ENCODE measurements at regions not wholly inside any gene's neighbourhood (a gene's known extent, or its start where the extent isn't known, plus 50 kb on each side); places are given as distances from the start of the nearest gene placed in this dataset.

DNA sequence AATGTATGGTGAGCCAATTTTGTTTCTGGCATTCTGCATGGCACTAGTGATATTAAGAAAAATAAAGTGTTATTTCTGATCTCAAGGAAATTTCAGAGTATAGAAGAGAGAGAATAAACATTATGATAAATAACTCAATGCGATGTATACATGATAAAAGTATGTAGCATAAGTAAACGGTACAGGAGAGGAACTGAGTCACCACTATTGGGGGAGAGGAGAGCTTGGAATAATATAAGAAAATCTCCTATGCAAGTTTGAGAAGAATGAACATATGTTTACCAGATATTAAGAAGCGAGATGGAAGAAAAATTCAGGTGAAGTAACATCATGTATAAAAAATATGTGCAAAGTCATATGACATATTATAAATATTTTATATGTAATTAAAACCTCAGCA, 1230.3 kb upstream of the CITED2 start:
- DNase-seq: no peak

GRCh38 chr6:140602431-140603248, 1228.2 kb upstream of the CITED2 start:
- no peak for DNase-seq

DNA sequence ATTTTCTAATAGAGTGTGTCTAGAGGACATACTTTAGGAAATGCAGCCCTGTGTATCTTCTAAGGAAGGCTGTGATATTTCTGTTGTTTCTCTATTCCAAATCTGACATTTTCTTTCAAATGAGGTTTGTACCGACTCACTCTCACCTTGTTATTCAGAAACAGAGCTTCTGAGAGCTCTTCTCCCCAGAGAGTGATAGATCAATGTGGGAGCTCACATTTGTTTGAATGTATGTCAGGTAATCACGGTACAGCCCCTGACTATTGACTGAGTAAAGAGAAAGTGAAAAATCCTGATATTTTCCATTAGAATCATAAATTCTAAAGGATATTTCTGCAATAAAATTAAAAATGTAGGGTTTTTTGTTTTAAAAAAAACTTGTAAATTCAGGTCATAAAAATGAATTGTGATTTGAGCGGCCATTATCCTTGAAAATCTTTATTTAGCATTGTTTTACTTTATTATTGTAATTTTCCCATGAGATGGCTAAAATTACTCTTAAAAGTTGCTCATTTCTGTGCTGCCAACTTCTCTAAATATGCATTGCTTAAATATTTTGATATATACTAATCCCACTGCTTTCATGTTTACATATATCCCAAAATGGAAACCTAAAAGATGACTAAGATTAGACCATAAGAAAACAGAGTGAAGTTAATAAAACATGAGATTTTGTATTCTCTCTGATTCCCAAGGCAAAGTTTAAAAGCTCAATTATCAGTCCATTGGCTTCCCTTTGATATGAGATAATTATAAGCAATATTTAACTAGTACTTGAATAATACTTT, 1226.8 kb upstream of the CITED2 start:
- DNase-seq: no peak

DNA sequence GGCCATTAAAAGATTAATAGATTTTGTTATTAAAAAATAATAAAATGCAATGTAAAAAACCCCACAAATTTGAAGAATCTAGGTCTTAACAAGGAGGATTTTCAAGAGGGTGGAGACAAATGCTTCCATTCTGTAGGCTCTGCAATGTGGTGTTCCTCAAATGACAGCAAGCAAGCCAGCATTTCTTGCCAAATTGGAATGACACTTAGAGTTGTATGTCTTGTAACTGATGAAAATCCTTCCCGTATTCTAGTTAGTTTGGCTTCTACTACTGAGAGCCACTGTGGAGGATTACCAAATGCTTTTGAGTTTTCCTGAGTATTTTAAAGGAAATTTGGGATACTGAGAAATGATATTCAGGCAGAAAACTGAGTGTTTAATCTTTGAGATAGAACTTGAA, 1225.5 kb upstream of the CITED2 start:
- DNase-seq: no peak

DNA sequence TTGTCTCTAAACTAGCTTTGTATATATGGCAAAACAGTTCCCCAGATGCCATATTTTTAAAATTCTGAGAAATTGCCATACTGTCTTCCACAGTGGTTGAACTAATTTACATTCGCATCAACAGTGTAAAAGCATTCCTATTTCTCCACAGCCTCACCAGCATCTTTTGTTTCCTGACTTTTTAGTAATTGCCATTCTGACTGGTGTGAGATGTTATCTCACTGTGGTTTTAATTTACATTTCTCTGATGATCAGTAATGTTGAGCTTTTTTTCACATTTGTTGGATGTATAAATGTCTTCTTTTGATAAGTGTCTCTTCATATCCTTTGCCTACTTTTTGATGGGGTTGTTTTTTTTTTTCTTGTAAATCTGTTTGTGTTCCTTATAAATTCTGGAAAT, 1222.7 kb upstream of the CITED2 start:
- no peak for DNase-seq

DNA sequence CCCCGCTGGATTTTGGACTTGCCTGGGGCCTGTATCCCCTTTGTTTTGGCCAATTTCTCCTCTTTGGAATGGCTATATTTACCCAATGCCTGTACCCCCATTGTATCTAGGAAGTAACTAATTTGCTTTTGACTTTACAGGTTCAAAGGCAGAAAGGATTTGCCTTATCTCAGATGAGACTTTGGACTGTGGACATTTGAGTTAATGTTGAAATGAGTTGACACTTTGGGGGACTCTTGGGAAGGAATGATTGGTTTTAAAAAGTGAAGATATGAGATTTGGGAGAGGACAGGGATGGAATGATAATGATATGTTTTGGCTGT, 1220.3 kb upstream of the CITED2 start:
- DNase-seq: no peak

- DNase-seq: no peak
Measured at GRCh38 chr6:140592877-140593276, 1218.4 kb upstream of the CITED2 start.

- DNase-seq: no peak
Measured at GRCh38 chr6:140590641-140591040, 1216.2 kb upstream of the CITED2 start.

- DNase-seq: no peak
Measured at GRCh38 chr6:140586426-140587061, 1212.1 kb upstream of the CITED2 start.

DNA sequence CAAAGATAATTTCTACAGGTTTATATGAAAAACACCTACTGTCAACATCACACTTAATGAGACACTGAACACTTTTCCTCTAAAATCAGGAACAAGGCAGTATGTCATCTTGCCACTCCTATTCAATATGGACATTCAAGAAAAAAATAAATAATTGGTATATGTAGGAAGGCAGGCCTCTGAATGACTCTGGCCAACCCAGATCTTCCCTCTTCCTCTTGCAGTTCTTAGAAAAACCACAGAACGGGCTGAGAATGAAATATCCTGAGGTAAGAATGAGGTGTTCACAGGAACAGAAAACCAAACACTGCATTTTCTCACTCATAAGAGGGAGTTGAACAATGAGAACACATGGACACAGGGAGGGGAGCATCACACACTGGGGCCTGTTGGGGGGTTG, 1207.2 kb upstream of the CITED2 start:
- DNase-seq: no peak

DNA sequence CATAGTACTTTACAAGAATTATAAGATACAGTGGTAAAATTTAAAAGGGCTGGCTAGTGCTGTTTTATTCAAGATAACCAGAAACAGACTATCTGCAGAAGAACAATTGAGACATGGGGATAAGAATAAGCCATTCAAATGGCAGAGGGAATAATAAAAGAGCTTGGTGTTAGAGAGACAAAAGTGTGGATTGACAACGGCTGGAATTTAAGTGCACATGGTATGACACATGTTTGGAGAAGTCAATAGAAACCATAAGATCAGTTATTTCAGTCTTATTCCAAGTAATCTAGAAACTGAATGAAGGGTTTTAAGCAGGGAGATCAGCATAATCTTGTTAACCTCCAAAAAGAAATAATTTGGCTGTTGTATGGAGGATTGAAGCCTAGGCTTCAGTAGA, 1205.5 kb upstream of the CITED2 start:
- no peak for DNase-seq

DNA sequence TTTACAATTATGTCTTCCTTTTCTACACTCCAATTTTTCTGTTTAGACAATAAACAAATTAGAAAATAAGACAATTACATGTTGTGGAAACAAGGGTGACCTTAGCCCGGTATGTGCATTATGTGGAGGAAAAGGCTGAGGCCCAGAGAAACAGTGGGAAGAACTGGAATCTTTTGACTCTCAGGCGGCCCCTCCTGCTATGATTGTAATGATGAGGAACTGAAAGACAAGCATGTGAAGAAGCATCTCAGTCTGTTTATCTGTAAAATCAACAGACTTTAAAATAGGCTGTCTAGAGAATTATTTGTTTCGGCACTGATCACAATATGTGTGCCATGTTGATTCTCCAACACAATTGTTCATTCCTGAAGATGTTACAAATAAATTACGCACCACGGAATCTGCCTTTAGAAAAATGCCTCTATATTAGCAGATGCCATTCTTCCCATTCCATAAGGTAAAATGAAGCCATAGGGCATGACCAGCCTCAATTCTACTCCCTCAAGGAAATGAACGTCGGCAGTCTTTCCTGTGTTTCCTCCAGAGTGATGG, 1201.6 kb upstream of the CITED2 start:
- DNase-seq: no peak

DNA sequence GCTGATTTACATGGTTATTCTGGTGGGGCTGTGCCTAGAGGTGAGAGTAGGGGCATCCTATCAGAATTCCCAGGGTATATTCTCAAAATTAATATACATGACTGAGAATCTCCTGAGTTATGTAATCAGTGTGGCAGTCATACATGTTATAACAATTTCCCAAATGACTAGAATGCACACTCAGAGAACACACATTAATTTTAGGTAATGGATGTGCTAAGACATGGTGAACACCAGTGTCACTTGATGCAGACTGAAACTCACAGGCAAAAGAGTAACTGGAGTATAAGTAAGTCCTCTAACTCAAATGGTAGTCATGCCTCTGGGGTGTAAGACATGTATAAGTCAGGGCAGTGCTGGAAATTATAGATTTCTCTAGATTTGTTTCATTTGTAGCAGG, 1198.4 kb upstream of the CITED2 start:
- no peak for DNase-seq

GRCh38 chr6:140572129-140572528, 1197.7 kb upstream of the CITED2 start:
- DNase-seq: peak; percentile 84

- no peak for DNase-seq
Measured at GRCh38 chr6:140571145-140571544, 1196.7 kb upstream of the CITED2 start.

- no peak for DNase-seq
Measured at GRCh38 chr6:140567466-140567865, 1193.0 kb upstream of the CITED2 start.

DNA sequence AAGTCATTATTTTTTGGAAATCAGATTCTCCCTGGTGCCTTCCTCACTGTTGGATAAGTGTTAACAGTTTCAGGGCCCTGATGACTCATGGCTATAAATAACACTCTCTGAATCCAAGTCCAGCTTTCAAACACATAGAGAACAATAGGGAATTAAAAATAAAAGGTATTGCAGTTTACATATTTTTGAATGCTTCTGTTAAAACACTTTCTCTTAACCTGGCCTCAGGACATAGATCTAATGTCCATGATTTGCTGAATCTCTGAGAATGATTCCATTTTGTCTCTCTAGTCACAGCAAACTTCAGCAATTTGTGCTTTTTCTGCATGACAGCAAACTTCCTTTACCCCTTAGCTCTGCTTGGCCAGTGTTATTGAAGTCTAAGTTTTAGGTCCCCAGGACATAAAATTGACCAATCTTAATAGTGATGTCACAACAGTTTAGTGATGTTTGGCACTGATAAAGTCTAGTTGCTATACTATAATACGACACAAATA, 1192.4 kb upstream of the CITED2 start:
- DNase-seq: no peak

GRCh38 chr6:140563728-140564127, 1189.3 kb upstream of the CITED2 start:
- no peak for DNase-seq

DNA sequence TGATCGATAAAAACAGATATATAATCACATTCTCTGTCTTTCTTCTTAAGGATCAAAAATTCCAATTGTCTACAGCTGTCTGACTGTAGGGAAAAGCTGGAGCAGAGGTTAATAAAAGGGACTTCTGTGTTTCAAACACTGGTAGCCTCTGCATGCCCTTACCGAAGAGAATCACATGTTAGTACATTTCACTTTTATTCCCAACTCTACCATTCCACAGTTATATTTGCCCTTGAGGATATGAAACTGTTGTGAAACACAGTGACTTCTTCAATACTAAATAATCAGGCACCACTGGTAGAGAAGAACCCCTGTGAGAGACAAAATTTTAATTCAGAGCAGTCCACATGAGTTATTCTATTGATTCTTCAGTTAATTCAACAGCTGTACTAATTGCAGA, 1187.3 kb upstream of the CITED2 start:
- no peak for DNase-seq

DNA sequence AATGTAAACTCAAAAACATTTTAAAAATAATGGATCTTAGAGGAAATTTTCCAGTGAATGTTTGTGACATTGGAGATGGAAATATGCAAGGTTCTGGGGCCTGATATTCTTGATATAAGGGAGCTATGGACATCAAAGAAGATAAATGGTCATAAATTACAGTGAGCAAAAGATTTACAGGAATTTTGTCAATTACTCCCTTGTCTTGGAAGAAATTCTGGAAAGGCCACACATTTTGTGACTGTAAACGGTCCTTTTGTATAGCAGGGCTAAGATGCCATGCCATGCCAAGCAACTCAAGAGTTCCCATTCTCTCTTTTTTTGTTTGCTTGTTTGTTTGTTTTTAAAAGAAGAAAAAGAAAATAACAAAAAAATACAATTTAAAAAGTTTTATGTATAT, 1186.2 kb upstream of the CITED2 start:
- no peak for DNase-seq

- no peak for DNase-seq
Measured at GRCh38 chr6:140559458-140559857, 1185.0 kb upstream of the CITED2 start.

DNA sequence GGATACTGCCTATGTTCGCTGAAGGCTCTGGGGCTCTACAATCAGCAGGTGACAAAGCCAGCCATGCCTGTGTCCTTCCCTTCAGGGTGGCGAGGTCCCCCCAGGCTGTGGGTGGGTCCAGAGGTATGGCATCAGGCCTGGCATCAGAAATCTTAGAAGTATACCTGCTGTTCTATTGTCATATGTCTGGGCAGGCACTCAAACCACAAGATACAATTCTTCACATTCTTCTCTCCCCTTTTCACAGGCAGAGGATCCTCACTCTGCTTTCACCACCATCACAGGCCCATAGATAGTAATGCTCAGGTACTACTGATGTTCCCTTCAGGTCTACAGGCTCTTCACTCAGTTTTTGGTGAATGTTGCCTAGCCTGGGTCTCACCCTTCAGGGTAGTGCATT, 1180.0 kb upstream of the CITED2 start:
- DNase-seq: no peak

DNA sequence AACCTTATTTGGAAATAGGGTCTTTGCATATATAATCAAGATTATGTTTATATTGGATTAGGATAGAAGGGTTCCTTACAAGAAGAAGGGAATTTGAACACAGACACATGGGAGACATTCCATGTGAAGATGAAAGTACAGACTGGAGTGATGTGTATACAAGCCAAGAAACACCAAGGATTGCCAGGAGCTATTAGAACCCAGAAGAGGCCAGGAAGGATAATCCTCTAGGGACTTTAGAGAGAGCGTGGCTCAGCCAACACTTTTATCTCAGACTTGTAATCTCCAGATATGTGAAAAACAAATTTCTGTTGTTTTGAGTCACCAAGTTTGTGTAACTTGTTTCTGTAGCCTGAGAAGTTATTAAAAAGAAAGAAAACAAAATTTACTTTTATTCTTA, 1173.9 kb upstream of the CITED2 start:
- no peak for DNase-seq

- no peak for DNase-seq
Measured at GRCh38 chr6:140546640-140547039, 1172.2 kb upstream of the CITED2 start.
